Spinal cord (tissue), 9 donors: ENCODE measurements at regions not wholly inside any gene's neighbourhood (a gene's known extent, or its start where the extent isn't known, plus 50 kb on each side); places are given as distances from the start of the nearest gene placed in this dataset.

Source experiments
- DNase-seq, 6 donors: peaks; one replicate each; pipeline versions ENCODE4 v3.0.0 to v3.0.0-alpha.2; 2013 to 2015; ENCODE audit warnings: low spot score in 6 of 6, low read depth in 4 of 6
- H3K27ac ChIP-seq: one replicate; pipeline ENCODE4 v1.5.1; 2013; ENCODE audit warnings: low read depth, low read length, control low read depth
- H3K27me3 ChIP-seq: one replicate; pipeline ENCODE4 v1.6.1; 2013; ENCODE audit warnings: low read length; ENCODE audit not compliant: control insufficient read depth, insufficient read depth
- H3K36me3 ChIP-seq: one replicate; pipeline ENCODE4 v1.6.1; 2013; ENCODE audit warnings: low read length; ENCODE audit not compliant: control insufficient read depth, insufficient read depth
- H3K4me1 ChIP-seq: one replicate; pipeline ENCODE4 v1.6.1; 2013; ENCODE audit warnings: low read length; ENCODE audit not compliant: control insufficient read depth, insufficient read depth
- H3K4me3 ChIP-seq: one replicate; pipeline ENCODE4 v1.5.1; 2013; ENCODE audit warnings: low read depth, low read length, control low read depth
- H3K9me3 ChIP-seq: one replicate; pipeline ENCODE4 v1.6.1; 2013; ENCODE audit warnings: low read length; ENCODE audit not compliant: control insufficient read depth, insufficient read depth
- WGBS: methylation state at CpG from one replicate; pipeline ENCODE4 v1.1.5; 2013; ENCODE audit warnings: missing lambda C conversion rate; ENCODE audit not compliant: insufficient coverage; 5-methylcytosine and 5-hydroxymethylcytosine counted together
- donor health status: healthy.

DNA sequence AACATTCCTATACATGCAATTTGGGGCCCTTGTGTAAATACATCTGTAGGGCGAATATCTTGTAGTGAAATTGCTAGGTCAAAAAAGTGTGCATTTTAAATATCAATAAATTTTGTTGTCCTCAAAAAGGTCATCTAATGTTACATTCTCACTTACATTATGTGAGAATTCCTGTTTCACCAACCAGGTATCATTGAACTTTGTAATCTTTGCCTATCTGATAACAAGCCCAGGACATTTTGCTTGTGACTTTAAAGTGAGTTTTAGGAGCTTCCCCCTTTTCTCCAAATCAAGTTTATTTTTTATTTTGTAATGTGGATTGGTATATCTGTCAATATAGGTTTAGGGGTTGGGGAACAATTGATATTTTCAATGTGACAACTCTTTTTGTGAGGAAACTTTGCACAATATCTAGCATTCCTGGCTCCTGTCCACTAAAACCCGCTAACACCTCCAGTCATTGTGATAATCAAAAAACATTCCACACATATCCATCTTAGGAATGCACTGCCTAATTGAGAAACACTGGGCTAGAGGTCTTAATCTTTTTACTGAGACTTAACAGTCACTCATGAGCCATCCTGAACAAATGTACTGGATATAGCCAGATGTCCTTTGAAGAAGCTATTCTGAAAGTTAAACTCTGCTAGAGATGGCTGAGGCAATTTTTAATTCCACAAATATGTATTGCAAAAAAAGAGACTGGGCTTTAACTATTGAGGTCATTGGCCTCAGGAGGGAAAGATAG is 72.5 kb upstream of the SLC1A1 start:
- Histone ChIP-seq H3K36me3 (no peaks in the 10 kb centered on the region), H3K27me3 (no peaks in the 10 kb centered on the region), H3K4me1 (no peaks in the 10 kb centered on the region), H3K4me3 (no peak overlapping the region), H3K27ac (no peak overlapping the region), H3K9me3 (no peaks in the 10 kb centered on the region)
- no peak for DNase-seq
- 88% methylated on average over 1 of the region's 2 CpGs for WGBS

DNA sequence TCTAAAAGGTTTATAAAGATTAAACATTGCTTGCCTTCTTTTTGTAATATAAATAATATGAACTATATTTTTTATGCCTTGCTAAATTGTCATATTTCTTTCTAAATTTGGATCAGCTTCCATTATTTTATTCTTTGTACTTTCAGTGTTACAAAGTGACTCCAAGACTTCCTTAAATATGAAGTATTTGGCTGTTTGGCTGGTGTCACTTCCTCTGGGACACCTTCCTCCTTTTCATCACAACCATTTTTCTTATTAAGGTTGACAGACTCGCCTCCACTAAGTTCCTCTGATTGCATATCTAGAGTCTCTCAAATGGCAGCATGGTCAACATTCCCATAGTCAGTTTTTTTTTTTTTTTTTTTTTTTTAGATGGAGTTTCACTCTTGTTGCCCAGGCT is 73.8 kb upstream of the SLC1A1 start:
- no peak overlapping the region for H3K4me3 ChIP-seq
- no peaks in the 10 kb centered on the region for H3K36me3 ChIP-seq
- H3K9me3 ChIP-seq: no peaks in the 10 kb centered on the region
- no peak overlapping the region for H3K27ac ChIP-seq
- no peak for DNase-seq
- no peaks in the 10 kb centered on the region for H3K4me1 ChIP-seq
- H3K27me3 ChIP-seq: no peaks in the 10 kb centered on the region
- no CpG with 5 or more reads among the region's 1 CpG for WGBS

DNA sequence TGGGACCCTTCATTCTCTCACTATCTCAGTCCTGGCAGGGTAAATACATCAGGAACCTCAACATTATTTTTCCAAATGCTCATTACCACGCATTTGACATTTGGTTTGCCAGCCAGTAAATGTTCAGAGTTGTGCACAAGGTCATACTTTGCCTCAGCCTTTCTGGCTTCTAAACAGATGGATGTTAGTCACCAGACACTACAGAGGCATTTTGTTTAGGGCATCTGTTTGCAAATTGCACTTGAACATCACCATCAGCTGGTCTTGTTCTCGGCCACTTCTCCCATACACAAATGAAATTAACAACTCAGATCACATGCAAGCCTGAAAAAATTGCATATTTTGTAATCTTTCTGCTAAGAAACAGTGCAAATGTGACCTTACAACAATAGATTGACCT is 75.0 kb upstream of the SLC1A1 start:
- WGBS: 100% methylated on average over 1 of the region's 2 CpGs
- Histone ChIP-seq H3K27me3 (no peaks in the 10 kb centered on the region), H3K36me3 (no peaks in the 10 kb centered on the region), H3K4me1 (no peaks in the 10 kb centered on the region), H3K4me3 (no peak overlapping the region), H3K9me3 (no peaks in the 10 kb centered on the region), H3K27ac (no peak overlapping the region)
- DNase-seq: no peak

DNA sequence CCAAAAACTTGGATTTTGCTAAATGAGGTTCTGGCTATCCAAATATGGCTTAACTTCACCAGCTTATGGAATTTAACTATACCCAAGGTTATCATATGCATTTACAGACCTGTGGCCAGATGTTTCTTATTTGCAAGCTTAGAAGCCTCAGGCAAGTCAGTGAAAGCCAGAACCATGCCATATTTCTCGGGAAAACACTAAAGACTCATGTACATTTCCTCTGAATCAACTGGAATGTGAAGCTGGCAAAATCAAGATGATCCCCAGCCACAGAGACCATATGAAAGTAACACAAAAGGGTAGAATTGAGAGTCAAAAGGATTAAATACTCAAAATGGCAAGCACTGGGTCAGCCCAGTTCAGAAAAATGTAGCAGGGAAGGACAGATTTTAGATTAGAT is 76.4 kb upstream of the SLC1A1 start:
- no peaks in the 10 kb centered on the region for H3K9me3 ChIP-seq
- H3K4me3 ChIP-seq: no peak overlapping the region
- WGBS: 100% methylated on average over 1 of the region's 1 CpG
- no peaks in the 10 kb centered on the region for H3K36me3 ChIP-seq
- no peaks in the 10 kb centered on the region for H3K27me3 ChIP-seq
- DNase-seq: no peak
- no peak overlapping the region for H3K27ac ChIP-seq
- H3K4me1 ChIP-seq: no peaks in the 10 kb centered on the region

DNA sequence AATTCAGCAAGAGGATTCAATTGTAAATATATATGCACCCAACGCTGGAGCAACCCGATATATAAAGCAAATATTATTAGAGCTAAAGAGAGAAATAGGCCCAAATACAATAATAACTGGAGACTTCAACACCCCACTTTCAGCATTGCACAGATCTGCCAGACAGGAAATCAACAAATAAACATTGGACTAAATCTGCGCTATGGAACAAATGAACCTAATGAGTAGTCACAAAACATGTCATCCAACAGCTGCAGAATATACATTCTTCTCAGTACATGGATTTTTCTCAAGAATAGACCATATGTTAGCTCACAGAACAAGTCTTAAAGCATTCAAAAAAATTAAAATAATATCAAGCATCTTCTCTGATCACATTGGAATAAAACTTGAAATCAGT is 86.1 kb upstream of the SLC1A1 start:
- Histone ChIP-seq H3K36me3 (no peaks in the 10 kb centered on the region), H3K27ac (no peak overlapping the region), H3K4me3 (no peak overlapping the region), H3K4me1 (no peaks in the 10 kb centered on the region), H3K27me3 (no peaks in the 10 kb centered on the region), H3K9me3 (peaks cover 7% of the 10 kb centered on the region)
- 100% methylated on average over 1 of the region's 3 CpGs for WGBS
- no peak for DNase-seq

DNA sequence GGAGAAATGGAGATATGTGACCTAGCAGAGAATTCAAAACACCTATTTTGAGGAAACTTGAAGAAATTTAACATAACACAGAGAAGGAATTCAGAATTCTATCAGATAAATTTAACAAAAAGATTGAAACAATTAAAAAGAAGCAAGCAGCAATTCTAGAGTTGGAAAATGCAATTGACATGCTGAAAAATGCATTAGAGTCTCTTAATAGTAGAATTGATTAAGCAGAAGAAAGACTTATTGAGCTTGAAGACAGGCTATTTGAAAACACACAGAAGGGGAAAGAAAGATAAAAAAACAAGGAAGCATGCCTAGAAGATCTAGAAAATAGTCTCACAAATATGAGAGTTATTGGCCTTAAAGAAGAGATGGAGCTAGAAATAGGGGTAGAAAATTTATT is 87.8 kb upstream of the SLC1A1 start:
- DNase-seq: no peak
- Histone ChIP-seq H3K36me3 (no peaks in the 10 kb centered on the region), H3K4me1 (no peaks in the 10 kb centered on the region), H3K27me3 (no peaks in the 10 kb centered on the region), H3K9me3 (peaks cover 7% of the 10 kb centered on the region), H3K4me3 (no peak overlapping the region), H3K27ac (no peak overlapping the region)

DNA sequence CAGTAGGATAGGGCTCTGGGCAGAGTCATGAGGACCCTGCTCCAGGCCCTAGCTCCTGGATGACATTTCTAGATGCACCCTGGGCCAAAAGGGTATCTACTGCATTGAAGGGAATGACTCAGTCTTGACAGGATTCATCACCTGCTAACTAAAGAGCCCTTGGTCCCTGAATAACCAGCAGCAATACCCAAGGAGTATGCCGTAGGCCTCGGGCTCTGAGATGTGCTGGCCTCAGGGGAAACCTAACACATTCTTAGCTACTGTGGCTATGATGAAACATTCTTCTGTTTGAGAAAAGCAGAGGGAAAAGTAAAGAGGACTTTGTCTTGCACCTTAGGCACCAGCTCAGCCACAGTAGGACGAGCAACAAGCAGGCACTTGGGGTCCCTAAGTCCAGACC is 89.5 kb upstream of the SLC1A1 start:
- WGBS: 91% methylated on average over 3 of the region's 3 CpGs
- Histone ChIP-seq H3K4me1 (no peaks in the 10 kb centered on the region), H3K27ac (no peak overlapping the region), H3K27me3 (no peaks in the 10 kb centered on the region), H3K36me3 (no peaks in the 10 kb centered on the region), H3K9me3 (peaks cover 7% of the 10 kb centered on the region), H3K4me3 (no peak overlapping the region)
- no peak for DNase-seq

DNA sequence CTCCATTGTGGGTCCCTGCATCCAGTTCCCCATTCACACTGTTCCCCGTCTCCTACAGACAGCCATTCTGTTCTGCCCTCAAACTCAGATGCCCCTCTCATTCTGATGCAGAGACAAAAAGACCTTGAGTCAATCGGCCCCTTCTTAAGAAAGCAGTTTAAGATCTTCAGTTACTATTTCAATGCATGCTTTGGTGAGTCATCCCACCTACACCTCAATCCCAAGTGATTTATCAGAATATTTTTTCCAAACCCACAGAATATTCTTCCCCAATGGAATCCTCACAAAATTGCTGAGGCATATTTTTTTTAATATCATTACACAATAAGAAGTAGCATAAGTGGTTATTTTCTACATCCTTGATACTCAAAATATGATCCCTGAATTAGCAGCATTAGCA is 92.4 kb upstream of the SLC1A1 start:
- no peaks in the 10 kb centered on the region for H3K4me1 ChIP-seq

DNA sequence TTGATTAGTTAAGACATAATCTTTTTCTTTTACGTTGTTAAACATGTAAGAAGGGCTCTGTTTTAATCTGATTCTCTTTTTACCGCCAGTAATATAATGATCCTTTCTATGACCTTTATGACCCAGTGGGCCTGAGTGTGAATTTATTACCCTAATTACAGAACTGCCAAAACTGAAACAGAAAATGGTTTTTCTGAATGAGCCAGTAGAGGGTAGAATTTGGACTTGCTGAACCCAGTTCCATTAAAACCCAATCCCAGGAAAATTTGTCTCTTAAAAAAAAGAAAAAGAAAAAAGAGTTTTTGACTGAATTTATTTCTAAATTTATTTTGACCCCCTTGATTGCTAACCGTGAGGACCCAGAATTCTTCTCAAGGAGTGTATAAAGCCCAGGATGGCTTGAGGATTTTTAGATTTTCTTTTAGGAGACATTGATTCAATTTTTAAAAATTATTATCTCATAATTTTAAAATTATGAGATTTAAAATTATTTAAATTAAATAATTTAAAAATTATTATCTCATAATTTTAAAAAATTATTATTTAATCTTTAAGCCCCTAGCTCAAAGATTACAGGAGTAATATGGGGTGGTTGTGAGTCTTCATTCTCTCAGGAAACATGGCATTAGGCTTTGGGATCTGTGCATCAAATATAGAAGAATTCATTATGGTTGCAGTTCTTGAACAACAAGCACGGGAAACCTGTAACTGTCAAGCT is 94.1 kb upstream of the GLIS3 start:
- Histone ChIP-seq H3K4me1 (no peaks in the 10 kb centered on the region), H3K9me3 (no peaks in the 10 kb centered on the region), H3K4me3 (no peak overlapping the region), H3K27me3 (no peaks in the 10 kb centered on the region), H3K27ac (no peak overlapping the region), H3K36me3 (no peaks in the 10 kb centered on the region)
- no CpG with 5 or more reads among the region's 4 CpGs for WGBS
- DNase-seq: no peak

More for the DNA sequence above, 92.4 kb upstream of the SLC1A1 start:
- Histone ChIP-seq H3K4me3 (no peak overlapping the region), H3K27me3 (no peaks in the 10 kb centered on the region), H3K36me3 (no peaks in the 10 kb centered on the region), H3K9me3 (peaks cover 5% of the 10 kb centered on the region), H3K27ac (no peak overlapping the region)
- 75% methylated on average over 2 of the region's 2 CpGs for WGBS
- no peak for DNase-seq

DNA sequence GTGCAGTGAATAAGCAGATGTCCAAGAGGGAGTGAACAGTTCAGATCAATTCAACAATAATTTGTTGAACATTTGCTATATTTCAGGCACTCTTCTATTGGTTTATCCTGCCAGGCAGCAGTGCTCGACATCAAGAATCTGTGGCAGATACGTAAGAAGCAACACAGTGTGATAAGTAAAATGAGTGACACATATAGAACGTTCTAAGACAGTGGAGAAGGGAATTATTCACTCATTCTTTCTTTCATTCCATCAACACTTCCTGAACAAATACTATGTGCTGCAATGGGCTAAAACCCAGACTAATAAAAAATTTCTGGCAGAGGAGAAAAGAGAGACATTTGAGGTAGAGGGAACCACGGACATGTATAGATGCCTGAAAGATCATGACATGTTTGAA is 89.9 kb upstream of the GLIS3 start:
- Histone ChIP-seq H3K4me3 (no peak overlapping the region), H3K27me3 (no peaks in the 10 kb centered on the region), H3K4me1 (no peaks in the 10 kb centered on the region), H3K27ac (no peak overlapping the region), H3K9me3 (no peaks in the 10 kb centered on the region), H3K36me3 (no peaks in the 10 kb centered on the region)
- no peak for DNase-seq
- whole genome bisulfite sequencing: 60% methylated on average over 1 of the region's 4 CpGs
